HCT116 (cell line): ENCODE measurements at regions not wholly inside any gene's neighbourhood (a gene's known extent, or its start where the extent isn't known, plus 50 kb on each side); places are given as distances from the start of the nearest gene placed in this dataset.

Experiments used
- ATAC-seq: fragments of 200-7000 bp; cut with Tn5 transposase; 2 replicates; pipeline ENCODE4 v1.9.1; 2020; ENCODE audit warnings: mild to moderate bottlenecking, moderate library complexity
- BruUV-seq: library from RNA; stranded (reverse); fragments of 400-500 nt; replicated peaks from 2 replicates; lab custom pipeline; 2021; lab: Mats Ljungman, UMichigan
- CTCF ChIA-PET: fragments of 300-600 bp; sonication (Branson Sonifier 250); formaldehyde crosslinking; loops from one replicate; lab custom pipeline; 2021; ENCODE audit warnings: antibody characterized with exemption; lab: Charles Lee
- POLR2A ChIA-PET: fragments of 300-600, 350-600 bp; sonication (Branson Sonifier 250); formaldehyde crosslinking; loops from one replicate; lab custom pipeline; 2021; ENCODE audit warnings: antibody characterized with exemption; lab: Charles Lee
- RAD21 ChIA-PET, 2 experiments: fragments of 300-600 bp; sonication (Branson Sonifier 250); formaldehyde crosslinking; loops; one replicate each; lab custom pipeline; 2023; ENCODE audit warnings: low total read pairs in 2 of 2; ENCODE audit not compliant: uncharacterized antibody in 2 of 2, unreplicated experiment in 2 of 2, low non-redundant PET in 1 of 2; lab: Charles Lee
- DNase-seq: peaks from one replicate; pipeline ENCODE4 v3.0.0-alpha.2; 2010; ENCODE audit warnings: low read depth, low spot score
- H2AFZ ChIP-seq: fragments of 200-600 bp; shearing (Covaris generic), sonication (generic); 2 replicates; pipeline ENCODE4 v1.6.1; 2017; ENCODE audit warnings: low read depth, mixed run types, mixed read lengths, antibody characterized with exemption, low read length; ENCODE audit not compliant: poor library complexity, severe bottlenecking
- H3K27ac ChIP-seq: 2 replicates; pipeline ENCODE4 v1.5.1; 2012; ENCODE audit warnings: low read depth, low read length
- H3K27me3 ChIP-seq: fragments of 200-600 bp; sonication (generic); 2 replicates; pipeline ENCODE4 v1.6.1; 2016; ENCODE audit warnings: mixed run types, low read length, mixed read lengths; ENCODE audit not compliant: insufficient read depth
- H3K36me3 ChIP-seq, 2 experiments: fragments of 200-500 bp in 1 of 2; fragments of 200-600 bp in 1 of 2; sonication (Bioruptor generic) in 1 of 2; sonication (generic) in 1 of 2; 2 replicates each; pipeline versions ENCODE4 v1.5.1 to v1.6.1; 2014 to 2016; ENCODE audit warnings: low read length in 2 of 2, inconsistent platforms in 1 of 2, mixed read lengths in 1 of 2, mixed run types in 1 of 2; ENCODE audit not compliant: insufficient read depth in 2 of 2, control insufficient read depth in 1 of 2
- H3K4me1 ChIP-seq, 2 experiments: fragments of 200-600 bp in 1 of 2; sonication (generic) in 1 of 2; 2 replicates each; pipeline versions ENCODE4 v1.5.1 to v1.6.1; 2012 to 2017; ENCODE audit warnings: low read length in 2 of 2, inconsistent platforms in 1 of 2, mild to moderate bottlenecking in 1 of 2, mixed read lengths in 1 of 2, mixed run types in 1 of 2, moderate library complexity in 1 of 2; ENCODE audit not compliant: insufficient read depth in 2 of 2, control insufficient read depth in 1 of 2
- H3K4me2 ChIP-seq: fragments of 200-600 bp; sonication (generic); 2 replicates; pipeline ENCODE4 v1.6.1; 2017; ENCODE audit warnings: mixed run types, low read length, mixed read lengths
- H3K4me3 ChIP-seq, 2 experiments: fragments of 200-600 bp in 1 of 2; sonication (generic) in 1 of 2; replicated peaks in 1 of 2; 2 replicates each; pipeline ENCODE4 v1.5.1; 2011 to 2016; ENCODE audit warnings: low read length in 2 of 2, control low read depth in 1 of 2, low read depth in 1 of 2, mild to moderate bottlenecking in 1 of 2, mixed read lengths in 1 of 2, mixed run types in 1 of 2
- H3K79me2 ChIP-seq: fragments of 200-600 bp; sonication (generic); 2 replicates; pipeline ENCODE4 v1.6.1; 2017; ENCODE audit warnings: mild to moderate bottlenecking, mixed run types, low read length, moderate library complexity, mixed read lengths; ENCODE audit not compliant: insufficient read depth
- H3K9ac ChIP-seq: fragments of 200-600 bp; sonication (generic); 2 replicates; pipeline ENCODE4 v1.6.1; 2016; ENCODE audit warnings: low read length, mixed read lengths
- H3K9me2 ChIP-seq: fragments of 200-600 bp; sonication (generic), shearing (Covaris generic); 2 replicates; pipeline ENCODE4 v1.6.1; 2017; ENCODE audit warnings: mixed run types, mild to moderate bottlenecking, moderate library complexity; ENCODE audit not compliant: insufficient read depth
- H3K9me3 ChIP-seq, 2 experiments: fragments of 200-500 bp in 1 of 2; fragments of 200-600 bp in 1 of 2; sonication (Bioruptor generic) in 1 of 2; sonication (generic) in 1 of 2; 2 replicates each; pipeline ENCODE4 v1.6.1; 2014 to 2017; ENCODE audit warnings: low read length in 2 of 2, mixed read lengths in 2 of 2, inconsistent platforms in 1 of 2, low read depth in 1 of 2, mild to moderate bottlenecking in 1 of 2, mixed run types in 1 of 2, moderate library complexity in 1 of 2; ENCODE audit not compliant: control insufficient read depth in 1 of 2, insufficient read depth in 1 of 2
- H4K20me1 ChIP-seq: fragments of 200-600 bp; sonication (generic), shearing (Covaris generic); 2 replicates; pipeline ENCODE4 v1.6.1; 2017; ENCODE audit warnings: mixed run types, mild to moderate bottlenecking, moderate library complexity; ENCODE audit not compliant: insufficient read depth
- CBX3 ChIP-seq: IDR thresholded peaks from 2 replicates; pipeline ENCODE4 v1.6.1; 2012; ENCODE audit warnings: low read depth
- CTCF ChIP-seq, 3 experiments: fragments of 200-600 bp in 1 of 3; sonication (generic) in 1 of 3; IDR thresholded peaks in 2 of 3; conservative IDR thresholded peaks in 1 of 3; 2 replicates each; pipeline ENCODE4 v1.5.1; 2012 to 2017; ENCODE audit warnings: low read depth in 2 of 3, low read length in 2 of 3, antibody characterized with exemption in 1 of 3, borderline replicate concordance in 1 of 3, control low read depth in 1 of 3, mild to moderate bottlenecking in 1 of 3, mixed read lengths in 1 of 3, mixed run types in 1 of 3, moderate library complexity in 1 of 3; ENCODE audit not compliant: insufficient read depth in 1 of 3
- EGR1 ChIP-seq: IDR thresholded peaks from 2 replicates; pipeline ENCODE4 v1.6.1; 2012; ENCODE audit warnings: low read depth
- FOSL1 ChIP-seq: IDR thresholded peaks from 2 replicates; pipeline ENCODE4 v1.6.1; 2012; ENCODE audit warnings: low read depth
- POLR2AphosphoS5 ChIP-seq: IDR thresholded peaks from 2 replicates; pipeline ENCODE4 v1.6.1; 2011; ENCODE audit warnings: mild to moderate bottlenecking, low read depth, low read length, moderate library complexity
- RAD21 ChIP-seq: IDR thresholded peaks from 2 replicates; pipeline ENCODE4 v1.6.1; 2012; ENCODE audit warnings: low read depth, mild to moderate bottlenecking
- SIN3A ChIP-seq: IDR thresholded peaks from 2 replicates; pipeline ENCODE4 v1.6.1; 2012; ENCODE audit warnings: low read depth
- intact Hi-C: fragments of 100-400 bp; cut with micrococcal nuclease; formaldehyde crosslinking; loops from 2 replicates; pipeline ENCODE4 v1.10.0; 2022

GRCh38 chr2:71997843-71998242, 149.8 kb downstream of the CYP26B1 start:
- no peaks in the 10 kb centered on the region for H4K20me1 ChIP-seq
- RAD21 ChIA-PET: no interaction called here
- no peaks in the 10 kb centered on the region for H3K9me2 ChIP-seq
- H3K36me3 ChIP-seq: no peaks in the 10 kb centered on the region
- H2AFZ ChIP-seq: no peak overlapping the region
- no peaks in the 10 kb centered on the region for H3K27me3 ChIP-seq
- no TSS peak for BruUV-seq
- no peaks in the 10 kb centered on the region for H3K4me1 ChIP-seq
- no peaks in the 10 kb centered on the region for H3K9me3 ChIP-seq
- no peak overlapping the region for H3K4me2 ChIP-seq
- no peak overlapping the region for H3K9ac ChIP-seq
- DNase-seq (no peak), ATAC-seq (no peak)
- intact Hi-C loops: loop anchor here (5.0 kb wide), 2 partner anchors 451 to 584 kb away; no protein-coding TSS in a partner anchor
- POLR2A ChIA-PET: no interaction called here
- TF ChIP-seq POLR2AphosphoS5 (no peak), SIN3A (no peak)
- TF ChIP-seq, all 23 proteins: peak for 0
- Histone ChIP-seq H3K4me3 (no peak overlapping the region), H3K27ac (no peak overlapping the region), H3K79me2 (no peaks in the 10 kb centered on the region)
- CTCF ChIA-PET: no interaction called here

- Histone ChIP-seq H3K27ac (no peak overlapping the region), H3K9me2 (no peaks in the 10 kb centered on the region), H2AFZ (peak overlapping the region; percentile 28), H3K79me2 (no peaks in the 10 kb centered on the region), H3K4me3 (no peak overlapping the region), H3K9me3 (no peaks in the 10 kb centered on the region), H4K20me1 (no peaks in the 10 kb centered on the region), H3K4me2 (no peak overlapping the region), H3K9ac (no peak overlapping the region), H3K27me3 (no peaks in the 10 kb centered on the region), H3K36me3 (no peaks in the 10 kb centered on the region), H3K4me1 (no peaks in the 10 kb centered on the region)
- DNase-seq: peak; percentile 27
- TF ChIP-seq CTCF (IDR thresholded peaks at IDR 0.05 in 2 of 3, conservative IDR thresholded peaks at IDR 0.05 in 1 of 3; ENCODE audit: borderline replicate concordance in 1 of 3, insufficient read depth in 1 of 3, low read depth in 2 of 3, low read length in 2 of 3) (peak; percentile 49 to 99 (median 67)), RAD21 (peak; percentile 83), CBX3 (peak; percentile 76; the same call in 1 of the 2 replicates), EGR1 (no peak), FOSL1 (no peak)
- ATAC-seq: peak; percentile 88
- intact Hi-C loops: loop anchor here (1.0 to 5.0 kb wide), 3 partner anchors 193 to 587 kb away; no protein-coding TSS in a partner anchor
- ChIA-PET RAD21 (interaction anchor here in 1 of 2 experiments (0.6 to 0.8 kb wide), 2 partner anchors 155 to 768 kb away, joined by 3 read pairs; partner anchors contain the start of gene PAIP2B), POLR2A (no interaction called here), CTCF (interaction anchor here (0.6 to 2.0 kb wide), 8 partner anchors 12 to 155 kb away, joined by 3 to 16 read pairs (median 4); no protein-coding TSS in a partner anchor)
- no TSS peak for BruUV-seq
Measured at GRCh38 chr2:71995067-71995665, 152.5 kb downstream of the CYP26B1 start.
